ENCODE measurements at regions not wholly inside any gene's neighbourhood (a gene's known extent, or its start where the extent isn't known, plus 50 kb on each side); places are given as distances from the start of the nearest gene placed in this dataset.

DNA sequence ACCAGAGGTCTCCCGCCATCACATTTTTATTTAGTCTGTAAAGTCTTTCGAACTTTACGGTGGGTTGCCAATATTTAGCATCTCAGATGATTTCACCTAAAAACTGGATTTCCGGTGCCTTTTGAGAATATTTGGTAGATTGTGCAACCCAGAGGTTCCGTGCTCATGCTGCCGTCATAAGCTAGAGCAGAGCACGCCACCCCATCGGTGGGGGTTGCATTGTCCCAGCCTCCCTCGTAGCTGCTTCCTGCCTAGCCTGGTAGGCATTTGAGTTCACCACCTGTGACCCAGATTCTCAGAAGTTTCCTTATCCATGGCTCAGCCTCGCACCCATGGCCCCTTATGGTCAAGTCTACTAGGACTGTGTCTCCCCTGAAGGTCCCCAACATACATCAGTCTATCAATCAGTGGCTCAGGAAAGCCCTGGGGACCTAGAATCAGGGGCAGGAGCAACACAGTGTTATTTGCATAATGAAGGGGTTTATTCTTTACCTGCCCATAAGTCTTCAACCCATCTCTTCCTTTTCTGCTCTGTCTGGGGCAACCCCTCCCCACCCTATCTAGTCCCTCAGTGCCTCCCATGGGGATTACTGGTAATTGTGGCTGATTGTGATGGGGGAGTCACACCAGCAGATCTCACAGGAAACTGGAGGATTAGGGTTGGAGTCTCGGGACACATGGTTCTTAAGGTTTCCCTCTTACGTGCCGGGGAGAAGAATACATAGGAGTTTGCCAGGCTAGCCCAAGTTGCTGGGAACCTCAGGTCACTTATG lies 152.3 kb downstream of the PHETA1 start:
- Histone ChIP-seq H3K4me3 (no peak overlapping the region), H3K36me3 (no peaks in the 10 kb centered on the region), H3K27ac (no peak overlapping the region), H3K4me1 (ENCODE audit: control insufficient read depth in 1 of 2, low read depth in 2 of 2) (no peaks in the 10 kb centered on the region), H3K9me3 (no peaks in the 10 kb centered on the region), H3K27me3 (replicated peaks; ENCODE audit: insufficient read depth) (no peaks in the 10 kb centered on the region)
- TF ChIP-seq, protein P1, sequence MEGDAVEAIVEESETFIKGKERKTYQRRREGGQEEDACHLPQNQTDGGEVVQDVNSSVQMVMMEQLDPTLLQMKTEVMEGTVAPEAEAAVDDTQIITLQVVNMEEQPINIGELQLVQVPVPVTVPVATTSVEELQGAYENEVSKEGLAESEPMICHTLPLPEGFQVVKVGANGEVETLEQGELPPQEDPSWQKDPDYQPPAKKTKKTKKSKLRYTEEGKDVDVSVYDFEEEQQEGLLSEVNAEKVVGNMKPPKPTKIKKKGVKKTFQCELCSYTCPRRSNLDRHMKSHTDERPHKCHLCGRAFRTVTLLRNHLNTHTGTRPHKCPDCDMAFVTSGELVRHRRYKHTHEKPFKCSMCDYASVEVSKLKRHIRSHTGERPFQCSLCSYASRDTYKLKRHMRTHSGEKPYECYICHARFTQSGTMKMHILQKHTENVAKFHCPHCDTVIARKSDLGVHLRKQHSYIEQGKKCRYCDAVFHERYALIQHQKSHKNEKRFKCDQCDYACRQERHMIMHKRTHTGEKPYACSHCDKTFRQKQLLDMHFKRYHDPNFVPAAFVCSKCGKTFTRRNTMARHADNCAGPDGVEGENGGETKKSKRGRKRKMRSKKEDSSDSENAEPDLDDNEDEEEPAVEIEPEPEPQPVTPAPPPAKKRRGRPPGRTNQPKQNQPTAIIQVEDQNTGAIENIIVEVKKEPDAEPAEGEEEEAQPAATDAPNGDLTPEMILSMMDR (IDR thresholded peaks at IDR 0.05), result no peak
- ATAC-seq (ENCODE audit: insufficient number of reproducible peaks, low FRiP score, low read depth) (no peak), DNase-seq (ENCODE audit: low spot score) (no peak)

DNA sequence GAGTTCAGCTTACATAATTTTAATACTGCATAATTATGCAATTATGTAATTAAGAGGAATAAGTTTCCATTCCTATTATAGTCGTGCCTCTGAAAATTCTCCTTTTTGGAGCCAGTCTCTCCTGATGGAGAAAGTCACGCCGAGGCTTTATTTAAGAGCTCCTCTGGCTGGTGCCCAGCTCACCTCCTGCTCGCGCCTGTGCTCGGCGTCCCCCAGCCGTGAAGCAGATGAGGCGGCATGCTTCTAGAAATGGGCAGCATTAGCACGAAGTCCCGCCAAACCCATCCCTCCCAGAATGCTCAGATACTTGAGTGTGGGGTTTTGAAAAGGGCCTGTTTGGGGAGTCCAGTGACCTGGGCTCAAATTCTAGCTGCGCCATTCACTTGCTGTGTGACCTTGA lies 153.0 kb downstream of the PHETA1 start:
- H3K4me3 ChIP-seq, result no peak overlapping the region
- TF ChIP-seq, protein P1 (IDR thresholded peaks at IDR 0.05), result no peak
- ATAC-seq (ENCODE audit: insufficient number of reproducible peaks, low FRiP score, low read depth), result no peak

DNA sequence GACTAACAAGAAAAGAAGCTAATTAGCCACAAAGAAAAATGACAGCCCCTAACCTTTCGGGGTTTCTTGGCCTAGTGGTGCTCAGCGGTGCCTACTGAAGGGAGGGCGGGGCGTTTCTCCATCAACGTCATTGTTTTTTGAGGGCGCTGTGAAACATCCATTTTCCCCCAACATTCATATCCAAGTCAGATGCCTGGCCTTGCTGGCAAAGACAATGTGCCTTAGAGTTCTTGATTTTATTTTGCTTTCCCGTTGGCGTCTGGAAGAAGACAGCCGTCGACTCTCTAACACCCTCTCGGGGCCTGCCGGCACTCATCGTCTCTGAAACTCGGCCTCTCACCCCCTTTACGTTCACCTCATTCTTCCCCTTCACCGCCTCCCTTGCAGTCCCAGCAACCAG lies 154.5 kb downstream of the PHETA1 start:
- no peak for ATAC-seq (ENCODE audit: insufficient number of reproducible peaks, low FRiP score, low read depth)

More for the DNA sequence above, 153.0 kb downstream of the PHETA1 start:
- DNase-seq (ENCODE audit: low spot score), result no peak
- H3K9me3 ChIP-seq, result no peaks in the 10 kb centered on the region
- H3K36me3 ChIP-seq, result no peaks in the 10 kb centered on the region
- no peak overlapping the region for H3K27ac ChIP-seq
- H3K27me3 ChIP-seq (replicated peaks; ENCODE audit: insufficient read depth), result no peaks in the 10 kb centered on the region
- H3K4me1 ChIP-seq (ENCODE audit: control insufficient read depth in 1 of 2, low read depth in 2 of 2), result no peaks in the 10 kb centered on the region

DNA sequence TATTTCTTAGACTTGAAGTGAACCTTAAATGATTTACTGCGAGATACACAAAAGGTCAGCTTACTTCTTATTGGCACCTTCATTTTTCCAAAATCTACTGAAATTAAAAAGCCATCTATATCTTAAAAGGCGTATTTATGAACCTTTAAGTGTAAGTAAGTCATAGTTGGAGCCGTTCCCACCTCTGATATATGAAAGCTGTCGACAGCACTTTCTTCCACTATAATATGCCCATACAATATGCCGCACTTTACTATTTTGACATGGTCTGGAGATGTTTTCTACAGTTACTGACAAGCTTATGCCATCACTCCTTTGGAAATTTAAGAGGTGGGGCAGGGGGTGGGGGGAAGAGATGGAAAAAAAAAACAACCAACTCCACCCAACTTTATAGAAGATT lies 155.3 kb downstream of the PHETA1 start:
- no peak for DNase-seq (ENCODE audit: low spot score)
- H3K9me3 ChIP-seq, result no peaks in the 10 kb centered on the region
- no peaks in the 10 kb centered on the region for H3K27me3 ChIP-seq (replicated peaks; ENCODE audit: insufficient read depth)
- no peak overlapping the region for H3K4me3 ChIP-seq
- no peak for ATAC-seq (ENCODE audit: insufficient number of reproducible peaks, low FRiP score, low read depth)
- H3K36me3 ChIP-seq, result no peaks in the 10 kb centered on the region
- H3K4me1 ChIP-seq (ENCODE audit: control insufficient read depth in 1 of 2, low read depth in 2 of 2), result no peaks in the 10 kb centered on the region
- TF ChIP-seq, protein P1 (IDR thresholded peaks at IDR 0.05), result no peak
- no peak overlapping the region for H3K27ac ChIP-seq

More for the DNA sequence above, 154.5 kb downstream of the PHETA1 start:
- H3K27ac ChIP-seq, result no peak overlapping the region
- no peak overlapping the region for H3K4me3 ChIP-seq
- no peaks in the 10 kb centered on the region for H3K4me1 ChIP-seq (ENCODE audit: control insufficient read depth in 1 of 2, low read depth in 2 of 2)
- no peaks in the 10 kb centered on the region for H3K9me3 ChIP-seq
- H3K27me3 ChIP-seq (replicated peaks; ENCODE audit: insufficient read depth), result no peaks in the 10 kb centered on the region
- TF ChIP-seq, protein P1 (IDR thresholded peaks at IDR 0.05), result no peak
- no peaks in the 10 kb centered on the region for H3K36me3 ChIP-seq
- DNase-seq (ENCODE audit: low spot score), result no peak

DNA sequence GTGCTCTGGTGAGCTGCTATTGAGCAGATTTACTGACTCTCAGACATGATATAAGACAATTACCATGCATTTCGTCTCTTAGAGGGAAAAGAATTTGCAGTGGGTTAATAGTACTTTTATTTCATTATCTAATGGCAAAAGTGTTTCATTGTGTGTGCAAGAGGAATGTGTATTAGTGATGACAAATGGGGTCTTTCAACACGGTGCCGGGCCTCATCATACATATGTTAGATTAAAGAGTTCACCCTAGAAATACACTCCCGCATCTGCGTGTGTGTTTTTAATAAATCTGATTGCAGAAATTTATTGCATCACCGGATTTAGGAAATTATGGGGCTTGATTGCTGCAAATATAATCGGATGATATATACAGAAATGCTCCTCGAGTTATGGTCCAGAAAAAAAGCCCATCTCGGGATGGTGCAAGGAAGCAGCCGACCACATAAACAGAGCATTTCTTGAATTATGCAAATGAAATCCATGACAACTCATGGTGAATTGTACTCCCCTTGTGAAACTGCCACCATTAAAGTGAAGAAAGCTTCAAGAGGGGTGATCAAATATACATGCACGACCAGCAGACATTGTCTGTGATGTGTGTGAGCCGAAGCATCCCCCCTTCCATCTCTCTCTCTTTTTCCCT lies 156.0 kb downstream of the PHETA1 start:
- H3K9me3 ChIP-seq, result no peaks in the 10 kb centered on the region
- no peaks in the 10 kb centered on the region for H3K4me1 ChIP-seq (ENCODE audit: control insufficient read depth in 1 of 2, low read depth in 2 of 2)
- H3K36me3 ChIP-seq, result no peaks in the 10 kb centered on the region
- H3K4me3 ChIP-seq, result no peak overlapping the region
- H3K27me3 ChIP-seq (replicated peaks; ENCODE audit: insufficient read depth), result no peaks in the 10 kb centered on the region
- TF ChIP-seq, protein P1 (IDR thresholded peaks at IDR 0.05), result no peak
- DNase-seq (ENCODE audit: low spot score) (no peak), ATAC-seq (ENCODE audit: insufficient number of reproducible peaks, low FRiP score, low read depth) (no peak)
- H3K27ac ChIP-seq, result no peak overlapping the region

Measured in thoracic aorta (tissue), 2 donors.